IMR-90 (cell line): ENCODE measurements at regions not wholly inside any gene's neighbourhood (a gene's known extent, or its start where the extent isn't known, plus 50 kb on each side); places are given as distances from the start of the nearest gene placed in this dataset.

Experiments
- ATAC-seq: fragments of 200-7000 bp; cut with Tn5 transposase; 2 replicates; pipeline ENCODE4 v1.9.1; 2020; ENCODE audit warnings: low read depth, mild to moderate bottlenecking, moderate library complexity
- BruUV-seq: library from RNA; stranded (reverse); fragments of 400-500 nt; replicated peaks from 2 replicates; lab custom pipeline; 2021; lab: Mats Ljungman, UMichigan
- CTCF ChIA-PET: fragments of 300-600 bp; formaldehyde crosslinking; extraction: SDS; loops from one replicate; lab custom pipeline; 2021; ENCODE audit warnings: antibody characterized with exemption; lab: Yijun Ruan, JAX
- POLR2A ChIA-PET: fragments of 300-600 bp; sonication (Branson Sonifier 250); formaldehyde crosslinking; loops from one replicate; lab custom pipeline; 2022; ENCODE audit warnings: antibody characterized with exemption; ENCODE audit not compliant: unreplicated experiment; lab: Charles Lee
- DNase-seq: peaks from one replicate; pipeline ENCODE4 v3.0.0; 2013
- H2AFZ ChIP-seq: replicated peaks from 2 replicates; pipeline ENCODE3; 2013; ENCODE audit warnings: low read length, mild to moderate bottlenecking; ENCODE audit not compliant: poor library complexity
- H2AK5ac ChIP-seq: 2 replicates; pipeline ENCODE4 v1.6.1; 2013; ENCODE audit warnings: low read depth, low read length, inconsistent platforms
- H2AK9ac ChIP-seq: replicated peaks from 2 replicates; pipeline ENCODE3; 2013; ENCODE audit warnings: mild to moderate bottlenecking, low read depth, low read length, moderate library complexity; ENCODE audit not compliant: poor library complexity
- H2BK120ac ChIP-seq: 2 replicates; pipeline ENCODE4 v1.6.1; 2013; ENCODE audit warnings: low read depth, low read length, inconsistent platforms
- H2BK15ac ChIP-seq: 3 replicates; pipeline ENCODE4 v1.6.1; 2013; ENCODE audit warnings: low read depth, low read length, inconsistent platforms
- H2BK20ac ChIP-seq: 2 replicates; pipeline ENCODE4 v1.6.1; 2013; ENCODE audit warnings: low read depth, mild to moderate bottlenecking, inconsistent platforms, low read length, moderate library complexity
- H2BK5ac ChIP-seq: 2 replicates; pipeline ENCODE4 v1.6.1; 2013; ENCODE audit warnings: mild to moderate bottlenecking, low read depth, low read length, inconsistent platforms; ENCODE audit not compliant: poor library complexity, severe bottlenecking
- H3K14ac ChIP-seq: replicated peaks from 2 replicates; pipeline ENCODE4 v1.6.1; 2013; ENCODE audit warnings: low read depth, low read length, inconsistent platforms
- H3K18ac ChIP-seq: 2 replicates; pipeline ENCODE4 v1.6.1; 2013; ENCODE audit warnings: low read depth, low read length, control low read depth
- H3K23ac ChIP-seq: 2 replicates; pipeline ENCODE4 v1.6.1; 2013; ENCODE audit warnings: low read depth, low read length, inconsistent platforms
- H3K27ac ChIP-seq: 2 replicates; pipeline ENCODE4 v1.5.1; 2013; ENCODE audit warnings: mild to moderate bottlenecking, control low read depth, low read length; ENCODE audit not compliant: insufficient read depth
- H3K27me3 ChIP-seq: 2 replicates; pipeline ENCODE4 v1.6.1; 2013; ENCODE audit warnings: low read length; ENCODE audit not compliant: control insufficient read depth, insufficient read depth
- H3K36me3 ChIP-seq: 2 replicates; pipeline ENCODE4 v1.6.1; 2013; ENCODE audit warnings: low read length, mixed read lengths; ENCODE audit not compliant: control insufficient read depth, insufficient read depth
- H3K4ac ChIP-seq: 2 replicates; pipeline ENCODE4 v1.6.1; 2013; ENCODE audit warnings: low read depth, low read length, inconsistent platforms
- H3K4me1 ChIP-seq: 2 replicates; pipeline ENCODE4 v1.6.1; 2013; ENCODE audit warnings: low read length, mixed read lengths; ENCODE audit not compliant: control insufficient read depth, insufficient read depth
- H3K4me2 ChIP-seq: 2 replicates; pipeline ENCODE4 v1.6.1; 2013; ENCODE audit warnings: low read depth, mild to moderate bottlenecking, control low read depth, low read length, moderate library complexity
- H3K4me3 ChIP-seq: 2 replicates; pipeline ENCODE4 v1.5.1; 2013; ENCODE audit warnings: low read depth, mild to moderate bottlenecking, control low read depth, low read length, moderate library complexity; ENCODE audit not compliant: insufficient read depth
- H3K56ac ChIP-seq: 2 replicates; pipeline ENCODE4 v1.6.1; 2013; ENCODE audit warnings: low read length, inconsistent platforms; ENCODE audit not compliant: insufficient read depth; ENCODE audit errors: extremely low read depth
- H3K79me1 ChIP-seq, 2 experiments: 2 replicates each; pipeline ENCODE4 v1.6.1; 2013; ENCODE audit warnings: low read length in 2 of 2, inconsistent platforms in 1 of 2, low read depth in 1 of 2
- H3K9ac ChIP-seq: 2 replicates; pipeline ENCODE4 v1.6.1; 2013; ENCODE audit warnings: low read depth, low read length, control low read depth
- H3K9me1 ChIP-seq: 2 replicates; pipeline ENCODE4 v1.6.1; 2013; ENCODE audit warnings: low read length, inconsistent platforms; ENCODE audit not compliant: insufficient read depth
- H3K9me3 ChIP-seq: 2 replicates; pipeline ENCODE4 v1.6.1; 2013; ENCODE audit warnings: low read length; ENCODE audit not compliant: control insufficient read depth, insufficient read depth
- H4K20me1 ChIP-seq: 2 replicates; pipeline ENCODE4 v1.6.1; 2013; ENCODE audit warnings: low read length, inconsistent platforms; ENCODE audit not compliant: insufficient read depth
- H4K5ac ChIP-seq: 2 replicates; pipeline ENCODE4 v1.6.1; 2013; ENCODE audit warnings: mild to moderate bottlenecking, low read depth, low read length, control low read depth
- H4K8ac ChIP-seq, 2 experiments: 2 replicates each; pipeline ENCODE4 v1.6.1; 2013; ENCODE audit warnings: low read depth in 2 of 2, low read length in 2 of 2, control low read depth in 1 of 2, inconsistent platforms in 1 of 2
- H4K91ac ChIP-seq: 2 replicates; pipeline ENCODE4 v1.6.1; 2013; ENCODE audit warnings: low read depth, low read length, inconsistent platforms; ENCODE audit not compliant: insufficient read depth
- BHLHE40 ChIP-seq: fragments of 150-350 bp; IDR thresholded peaks from 2 replicates; pipeline ENCODE4 v1.6.1; 2016; ENCODE audit warnings: mild to moderate bottlenecking, low read depth, low read length
- CEBPB ChIP-seq: IDR thresholded peaks from 2 replicates; pipeline ENCODE4 v1.6.1; 2012; ENCODE audit warnings: low read depth, low read length, improper control_type of control experiment
- CHD1 ChIP-seq: IDR thresholded peaks from 2 replicates; pipeline ENCODE4 v1.6.1; 2012; ENCODE audit warnings: low read depth, low read length, improper control_type of control experiment
- CTCF ChIP-seq: conservative IDR thresholded peaks from 2 replicates; pipeline ENCODE4 v1.5.1; 2012; ENCODE audit warnings: mild to moderate bottlenecking, low read depth, low read length, improper control_type of control experiment
- ELK1 ChIP-seq: fragments of 150-350 bp; IDR thresholded peaks from 2 replicates; pipeline ENCODE4 v1.6.1; 2016; ENCODE audit warnings: low read depth, mild to moderate bottlenecking, low read length, moderate library complexity, borderline replicate concordance
- FOS ChIP-seq: fragments of 150-350 bp; IDR thresholded peaks from 2 replicates; pipeline ENCODE4 v1.6.1; 2016; ENCODE audit warnings: low read depth, low read length
- MAFK ChIP-seq: IDR thresholded peaks from 2 replicates; pipeline ENCODE4 v1.6.1; 2012; ENCODE audit warnings: low read depth, low read length, improper control_type of control experiment
- MAZ ChIP-seq: IDR thresholded peaks from 2 replicates; pipeline ENCODE4 v1.6.1; 2012; ENCODE audit warnings: low read depth, mild to moderate bottlenecking, low read length, improper control_type of control experiment, moderate library complexity, borderline replicate concordance
- MXI1 ChIP-seq: IDR thresholded peaks from 2 replicates; pipeline ENCODE4 v1.6.1; 2012; ENCODE audit warnings: low read depth, mild to moderate bottlenecking, low read length, moderate library complexity, borderline replicate concordance
- NFE2L2 ChIP-seq: fragments of 150-350 bp; IDR thresholded peaks from 2 replicates; pipeline ENCODE4 v1.6.1; 2016; ENCODE audit warnings: low read depth, mild to moderate bottlenecking, low read length
- POLR2A ChIP-seq: IDR thresholded peaks from 2 replicates; pipeline ENCODE4 v1.6.1; 2012; ENCODE audit warnings: mild to moderate bottlenecking, low read depth, low read length
- RAD21 ChIP-seq: IDR thresholded peaks from 2 replicates; pipeline ENCODE4 v1.6.1; 2012; ENCODE audit warnings: low read length, improper control_type of control experiment
- RCOR1 ChIP-seq: IDR thresholded peaks from 2 replicates; pipeline ENCODE4 v1.6.1; 2012; ENCODE audit warnings: mild to moderate bottlenecking, low read length, improper control_type of control experiment; ENCODE audit not compliant: insufficient replicate concordance
- RFX5 ChIP-seq: IDR thresholded peaks from 2 replicates; pipeline ENCODE4 v1.8.0; 2012; ENCODE audit warnings: low read depth, mild to moderate bottlenecking, low read length, moderate library complexity
- SMC3 ChIP-seq: fragments of 150-350 bp; IDR thresholded peaks from 2 replicates; pipeline ENCODE4 v1.6.1; 2016; ENCODE audit warnings: low read depth, mild to moderate bottlenecking, antibody characterized with exemption, low read length, moderate library complexity
- USF2 ChIP-seq: fragments of 150-350 bp; IDR thresholded peaks from 2 replicates; pipeline ENCODE4 v1.6.1; 2017; ENCODE audit warnings: mild to moderate bottlenecking, antibody characterized with exemption, low read length, low read depth
- WGBS, 2 experiments: methylation state at CpG; one replicate each; pipeline versions ENCODE4 v1.1.5 to v1.1.7; 2013; ENCODE audit warnings: missing lambda C conversion rate in 2 of 2; ENCODE audit not compliant: insufficient read length in 1 of 2; ENCODE audit errors: extremely low coverage in 2 of 2; 5-methylcytosine and 5-hydroxymethylcytosine counted together
- dilution Hi-C: fragments of 300-500 bp; cut with HindIII; formaldehyde crosslinking; loops from one replicate; pipeline ENCODE4 v1.14.3; 2018; ENCODE audit warnings: low sequenced_read_pairs; ENCODE audit not compliant: unreplicated experiment
- in situ Hi-C: fragments of 300-500 bp; cut with MboI; formaldehyde crosslinking; loops from 3 replicates; pipeline ENCODE4 v1.14.3; 2019; ENCODE audit warnings: low sequenced_read_pairs, inconsistent platforms, mixed read lengths
- intact Hi-C: fragments of 100-400 bp; cut with micrococcal nuclease; formaldehyde crosslinking; loops from 2 replicates; pipeline ENCODE4 v1.10.0; 2022

- H3K79me1 ChIP-seq, result no peaks in the 10 kb centered on the region
- no peak for TF ChIP-seq CHD1
- TF ChIP-seq CEBPB, result no peak
- no peak for TF ChIP-seq POLR2A
- no peak for TF ChIP-seq RAD21
- TF ChIP-seq MAFK, result no peak
- no peak for TF ChIP-seq RFX5
- TF ChIP-seq FOS, result no peak
- no peak for TF ChIP-seq BHLHE40
- TF ChIP-seq RCOR1, result no peak
- no peak for TF ChIP-seq CTCF
- no peak for TF ChIP-seq MXI1
- TF ChIP-seq SMC3, result no peak
- no peak for TF ChIP-seq NFE2L2
- no peak for TF ChIP-seq MAZ
- TF ChIP-seq USF2, result no peak
- TF ChIP-seq ELK1, result no peak
- H2BK15ac ChIP-seq, result no peak overlapping the region
- no TSS peak for BruUV-seq
- no peak overlapping the region for H3K56ac ChIP-seq
- H3K27me3 ChIP-seq, result peaks cover 7% of the 10 kb centered on the region
- 0 out of 2 replicates have a peak overlapping the region, but pooled peaks have one; percentile 14 for H2BK20ac ChIP-seq
- no peak for DNase-seq
- H3K9me3 ChIP-seq, result no peaks in the 10 kb centered on the region
- H4K8ac ChIP-seq, result no peak overlapping the region
- ChIA-PET POLR2A (no interaction called here), CTCF (no interaction called here)
- no CpG with 5 or more reads among the region's 2 CpGs for WGBS, 2 experiments
- H2AFZ ChIP-seq, result peak overlapping the region; percentile 67
- H2BK120ac ChIP-seq, result no peak overlapping the region
- no peak overlapping the region for H3K18ac ChIP-seq
- H3K23ac ChIP-seq, result no peak overlapping the region
- no peaks in the 10 kb centered on the region for H3K36me3 ChIP-seq
- H2BK5ac ChIP-seq, result no peak overlapping the region
- dilution Hi-C loops, result no loop called here
- no peak for ATAC-seq
- H3K14ac ChIP-seq, result no peak overlapping the region; the same call in 1 of the 2 replicates
- H3K4me2 ChIP-seq, result no peak overlapping the region
- H3K4ac ChIP-seq, result no peak overlapping the region
- H3K4me3 ChIP-seq, result no peak overlapping the region
- no peak overlapping the region for H3K27ac ChIP-seq
- H3K4me1 ChIP-seq, result no peaks in the 10 kb centered on the region
- no peaks in the 10 kb centered on the region for H3K9me1 ChIP-seq
- no peaks in the 10 kb centered on the region for H4K20me1 ChIP-seq
- in situ Hi-C loops, result no loop called here
- H4K5ac ChIP-seq, result no peak overlapping the region
- H2AK5ac ChIP-seq, result no peak overlapping the region
- no peak overlapping the region for H4K91ac ChIP-seq
- no peak overlapping the region for H3K9ac ChIP-seq
- no peak overlapping the region for H2AK9ac ChIP-seq
- intact Hi-C loops, result no loop called here
Measured at GRCh38 chr12:114269153-114269552, 136.8 kb downstream of the TBX5 start.
